Stimulated activated CD4-positive, alpha-beta T cell treated with anti-CD3 and anti-CD28 coated beads, Interleukin-15, amount 100 ng/mL, for 48 hours (primary cell): ENCODE measurements at regions not wholly inside any gene's neighbourhood (a gene's known extent, or its start where the extent isn't known, plus 50 kb on each side); places are given as distances from the start of the nearest gene placed in this dataset.
"Not testable (repeated sequence)": the region's sequence is repeated elsewhere in the genome, so short reads cannot be mapped to it uniquely, and the experiment has no call there.

ENCODE experiments used
- DNase-seq, 2 donors: peaks; one replicate each; pipeline ENCODE4 v3.0.0-alpha.2; 2020; ENCODE audit warnings: low read depth in 2 of 2

- DNase-seq: no peak
These were observed 504.1 kb upstream of the CDIN1 start for GRCh38 chr15:36075333-36075732.

- no peak for DNase-seq
These were observed 500.4 kb upstream of the CDIN1 start for GRCh38 chr15:36079021-36079420.

GRCh38 chr15:36080759-36081158 is 498.7 kb upstream of the CDIN1 start:
- DNase-seq: no peak

DNA sequence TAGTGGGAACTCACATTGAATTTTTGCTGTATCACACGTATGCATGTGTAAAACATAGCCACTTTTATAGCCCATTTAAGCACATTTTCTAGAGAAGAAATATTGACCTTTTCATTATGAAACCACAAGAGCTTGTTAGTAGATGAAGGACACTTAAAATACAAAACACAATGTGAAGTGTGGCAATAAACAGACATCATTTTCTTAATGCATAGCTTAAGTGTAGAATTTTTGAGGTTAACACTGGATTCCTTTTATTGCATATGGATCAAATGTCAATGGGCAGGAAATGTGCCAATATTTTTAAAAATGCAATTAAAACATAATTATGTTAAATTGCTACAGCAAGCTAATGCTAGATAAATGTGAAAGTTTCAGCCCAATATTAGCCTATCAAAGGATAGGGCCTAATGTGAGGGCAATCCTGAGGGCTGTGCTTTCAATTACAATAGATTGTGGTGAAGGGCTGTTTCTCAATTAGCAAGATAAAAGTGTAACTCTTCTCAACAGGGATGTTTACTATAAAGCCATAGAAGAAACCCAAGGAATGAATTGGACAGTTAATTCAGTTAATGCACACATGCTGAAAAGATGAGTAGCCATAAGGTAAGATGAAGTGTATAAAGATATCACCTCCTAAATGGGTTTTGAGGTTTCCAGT is 489.0 kb upstream of the CDIN1 start:
- DNase-seq: no peak

GRCh38 chr15:36106640-36107335 is 472.6 kb upstream of the CDIN1 start:
- DNase-seq: no peak

- no peak for DNase-seq
These were observed 470.9 kb upstream of the CDIN1 start for GRCh38 chr15:36108541-36108940.

DNA sequence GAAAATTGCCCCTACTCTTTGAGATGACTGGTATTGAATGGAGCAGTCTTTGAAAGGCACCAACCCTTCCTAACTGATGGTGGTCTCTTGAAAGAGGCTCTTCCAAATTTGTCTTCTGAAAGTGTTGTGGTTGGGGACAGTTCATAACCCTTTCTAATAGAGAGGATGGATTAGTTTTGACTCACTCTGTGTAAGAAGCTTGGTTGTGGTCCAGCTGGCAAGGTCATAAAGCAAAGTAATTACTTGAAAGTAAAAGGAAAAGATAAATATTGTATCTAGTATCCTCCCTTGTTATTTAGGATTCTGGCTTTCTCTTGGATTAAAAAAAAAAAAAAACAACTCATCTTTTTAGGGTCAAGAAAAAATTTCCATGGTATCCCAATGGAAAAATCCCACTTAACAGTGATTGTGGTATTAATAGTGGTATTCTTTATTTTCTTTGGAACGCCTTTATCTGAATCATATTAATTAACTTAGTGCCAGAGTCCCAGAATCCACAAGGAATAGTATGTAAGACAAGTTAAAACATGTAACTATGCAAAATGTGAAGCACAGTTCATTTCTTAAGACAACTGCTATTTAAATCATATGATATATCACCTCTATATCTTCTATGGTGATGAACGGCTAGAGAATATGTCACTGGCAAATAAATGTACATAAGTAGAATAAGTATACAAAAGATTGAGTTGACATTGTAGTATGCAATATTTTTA is 469.3 kb upstream of the CDIN1 start:
- no peak for DNase-seq

DNA sequence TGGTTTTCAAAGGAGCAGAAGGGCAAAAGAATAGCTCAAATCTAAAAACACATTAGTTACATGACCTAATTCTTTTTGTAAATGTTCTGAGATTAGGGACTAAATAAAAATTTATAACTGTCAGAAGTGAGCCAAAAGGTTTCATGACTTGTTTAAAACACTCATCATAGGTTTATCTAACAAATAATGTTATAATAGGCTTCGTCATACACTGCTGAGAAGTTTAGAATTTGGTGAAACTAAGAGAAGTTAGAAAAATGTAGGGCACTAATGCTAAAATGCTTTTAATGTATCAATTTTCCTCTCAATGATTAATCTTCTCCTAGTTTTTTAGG is 468.8 kb upstream of the CDIN1 start:
- no peak for DNase-seq

DNA sequence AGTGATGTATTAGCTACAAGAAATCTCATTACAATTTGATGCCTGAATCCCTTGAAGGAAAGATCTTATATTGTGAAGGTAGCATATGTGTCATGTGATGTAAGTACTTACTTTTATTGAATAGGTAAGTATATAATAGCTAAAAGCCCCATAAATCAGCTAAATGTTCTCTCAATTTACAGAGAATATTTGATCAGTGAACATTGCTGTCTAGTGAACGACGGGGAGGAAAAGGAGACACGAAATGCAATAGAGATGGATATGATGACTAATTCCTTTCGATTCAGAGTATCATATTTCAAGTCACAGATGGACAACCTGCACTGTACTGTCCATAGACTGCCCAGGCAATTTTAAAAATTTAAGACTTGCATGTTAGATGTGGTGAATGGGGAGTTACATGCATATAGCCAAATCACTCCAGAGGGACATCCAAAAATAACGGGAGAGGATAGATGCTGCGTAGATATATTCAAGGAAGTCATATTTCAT is 462.1 kb upstream of the CDIN1 start:
- DNase-seq: no peak

DNA sequence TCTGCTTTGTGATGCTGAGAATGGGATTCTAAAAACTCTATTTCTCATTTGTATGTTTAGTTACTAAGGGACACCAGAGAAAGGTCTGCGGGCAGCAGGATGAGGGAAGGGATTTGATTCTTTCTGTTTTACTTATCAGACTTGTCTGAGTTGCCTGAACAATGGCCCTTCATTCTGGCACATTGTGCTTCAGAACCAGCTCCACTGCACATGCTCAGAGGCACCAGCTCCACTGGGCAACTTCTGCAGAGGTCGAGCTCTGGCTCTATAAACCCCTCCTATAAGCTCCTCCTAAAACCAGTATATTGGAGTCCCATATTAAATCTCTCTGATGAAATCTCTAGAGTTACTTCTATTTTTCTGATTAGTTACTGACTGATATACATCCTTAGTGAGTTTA is 453.2 kb upstream of the CDIN1 start:
- no peak for DNase-seq

DNA sequence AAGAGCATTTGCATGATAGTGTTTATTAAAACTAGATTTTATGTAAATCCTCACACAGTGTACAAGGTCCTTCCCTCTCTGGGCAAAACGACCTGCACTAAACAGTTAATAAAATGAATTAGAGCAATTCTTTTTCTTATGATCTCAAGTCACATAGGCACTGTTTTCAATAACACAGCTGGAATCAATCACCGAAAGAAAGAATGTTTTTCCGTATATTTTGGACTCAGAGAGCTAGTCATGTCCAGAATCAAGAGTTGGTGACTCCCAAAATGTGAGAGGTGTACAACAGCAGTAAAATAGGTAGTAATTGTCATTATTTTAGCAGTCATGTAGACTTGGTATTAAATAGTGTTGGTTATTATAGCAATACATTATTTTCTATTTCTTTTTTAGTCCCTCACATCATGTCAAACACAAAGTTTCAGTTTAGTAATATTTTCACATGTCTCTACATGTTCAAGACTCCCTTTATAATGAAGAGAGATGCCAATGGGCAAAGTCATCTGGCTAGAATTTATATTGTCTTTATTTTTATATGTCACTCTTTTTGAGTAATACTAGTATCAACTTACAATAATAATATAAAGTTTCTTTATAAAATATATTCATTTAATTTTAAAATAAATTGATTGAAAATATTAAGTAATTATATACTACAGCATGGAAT is 448.6 kb upstream of the CDIN1 start:
- no peak for DNase-seq

DNA sequence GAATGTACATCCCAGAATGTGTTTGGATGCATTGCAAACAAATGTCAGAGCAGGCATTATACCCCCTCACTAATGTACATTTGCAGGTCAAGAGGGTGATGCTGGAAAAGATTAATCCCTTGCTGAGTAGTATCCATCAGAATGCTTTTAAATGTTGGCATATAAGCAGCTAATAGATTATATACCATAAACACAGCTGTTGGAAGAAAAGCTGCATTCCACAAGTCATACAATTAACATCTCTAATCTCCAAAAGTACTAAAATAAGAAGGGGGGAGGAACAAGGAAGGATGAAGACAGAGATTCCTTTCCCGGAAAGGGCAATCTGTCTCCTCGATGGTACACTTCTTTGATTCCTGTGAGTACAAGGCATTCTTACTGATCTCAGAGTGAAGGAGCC is 445.7 kb upstream of the CDIN1 start:
- DNase-seq: no peak

GRCh38 chr15:36136049-36136448 is 443.4 kb upstream of the CDIN1 start:
- DNase-seq: no peak

DNA sequence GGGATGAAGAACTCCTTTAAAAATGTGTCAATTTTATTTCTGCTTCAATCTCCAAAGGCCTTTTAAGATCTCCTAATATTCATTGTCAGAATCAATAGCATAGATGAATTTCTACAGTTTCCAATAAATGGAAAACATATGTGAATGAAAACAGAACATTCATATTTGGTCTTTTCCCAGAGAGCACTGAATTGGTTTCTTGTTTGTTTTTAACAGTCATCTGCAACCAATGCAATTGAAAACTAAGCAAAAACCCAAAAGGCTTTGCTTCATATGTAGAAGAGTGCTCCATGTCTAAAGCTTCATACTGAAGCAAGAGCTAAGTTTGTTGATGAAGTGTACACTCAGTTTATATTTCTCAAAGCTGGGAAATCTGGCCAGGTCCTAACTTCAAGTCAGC is 426.5 kb upstream of the CDIN1 start:
- no peak for DNase-seq

- DNase-seq: no peak
These were observed 422.5 kb upstream of the CDIN1 start for GRCh38 chr15:36156879-36157427.

DNA sequence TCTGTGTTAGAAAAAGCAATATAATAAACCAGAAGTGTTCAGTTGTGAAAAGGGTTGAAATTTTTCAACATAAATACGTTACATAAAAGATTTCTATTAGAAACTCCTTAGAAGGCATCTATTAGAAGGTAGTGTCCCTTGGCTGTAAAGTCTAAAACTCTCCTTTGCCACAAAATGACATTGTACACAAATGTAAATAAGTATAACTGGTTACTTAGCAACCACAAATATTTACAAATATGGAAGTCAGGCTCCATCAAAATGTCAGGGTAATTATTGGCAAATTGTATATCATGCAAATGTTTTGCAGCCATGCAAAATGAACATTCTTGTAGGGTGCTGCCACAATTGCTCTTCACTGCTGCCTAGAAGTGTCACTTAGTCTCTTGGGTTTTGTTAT is 419.1 kb upstream of the CDIN1 start:
- DNase-seq: no peak

DNA sequence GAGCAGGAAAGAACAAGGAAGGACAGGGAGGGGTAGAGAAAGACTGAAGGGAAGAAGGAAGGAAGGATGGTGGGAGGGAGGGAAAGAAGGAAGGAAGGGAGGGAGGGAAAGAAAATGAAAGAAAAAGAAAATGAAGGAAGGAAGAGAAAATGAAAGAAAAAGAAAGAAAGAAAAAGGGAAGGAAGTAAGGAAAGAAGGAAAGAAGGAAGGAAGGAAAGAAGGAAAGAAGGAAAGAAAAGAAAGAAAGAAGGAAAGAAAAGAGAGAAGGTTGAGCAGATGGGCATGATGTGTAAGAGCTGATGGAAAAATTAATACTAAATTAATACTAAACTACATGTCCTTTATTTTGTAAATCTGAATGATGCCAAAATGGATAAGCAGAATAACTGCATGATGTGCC is 418.3 kb upstream of the CDIN1 start:
- DNase-seq: no peak

GRCh38 chr15:36161771-36162212 is 417.6 kb upstream of the CDIN1 start:
- DNase-seq: no peak

DNA sequence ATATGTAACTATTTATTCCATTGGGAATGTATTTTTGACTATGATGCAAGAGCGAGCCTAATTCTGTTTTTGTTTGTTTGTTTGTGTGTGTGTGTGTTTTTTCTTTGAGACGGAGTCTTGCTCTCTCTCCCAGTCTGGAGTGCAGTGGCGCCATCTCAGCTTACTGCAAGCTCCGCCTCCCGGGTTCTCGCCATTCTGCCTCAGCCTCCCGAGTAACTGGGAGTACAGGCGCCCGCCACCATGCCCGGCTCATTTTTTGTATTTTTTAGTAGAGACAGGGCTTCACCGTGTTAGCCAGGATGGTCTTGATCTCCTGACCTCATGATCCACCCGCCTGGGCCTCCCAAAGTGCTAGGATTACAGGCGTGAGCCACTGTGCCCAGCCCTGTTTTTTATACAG is 415.4 kb upstream of the CDIN1 start:
- not testable (repeated sequence) for DNase-seq

- DNase-seq: no peak
These were observed 406.5 kb upstream of the CDIN1 start for GRCh38 chr15:36172955-36173354.

DNA sequence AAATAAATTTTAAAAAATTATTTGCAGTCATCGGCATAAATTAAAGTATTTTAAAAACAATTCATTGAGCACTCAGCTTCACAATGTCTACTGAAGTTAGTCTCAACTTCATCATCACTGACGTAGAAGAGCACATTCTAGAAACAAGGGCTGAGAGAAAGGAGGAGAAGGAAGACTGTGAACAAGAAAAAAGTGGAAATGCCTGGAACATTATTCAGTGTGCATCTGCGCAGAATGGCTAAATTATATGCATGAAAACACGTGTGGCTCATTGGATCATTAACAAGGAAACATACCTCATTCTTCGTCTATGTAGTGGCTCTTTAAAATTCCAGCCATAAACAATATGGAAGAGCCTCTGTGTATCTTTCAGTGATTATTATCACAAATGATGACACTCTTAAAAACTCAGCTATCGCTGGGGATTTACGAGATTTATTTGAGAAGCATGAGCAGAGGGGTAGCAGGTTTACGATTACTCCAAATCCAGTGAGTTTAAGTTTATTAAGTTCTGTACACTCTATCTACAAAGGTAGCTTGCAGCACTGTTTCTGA is 404.2 kb upstream of the CDIN1 start:
- no peak for DNase-seq
